VCaP (cell line): ENCODE measurements at regions not wholly inside any gene's neighbourhood (a gene's known extent, or its start where the extent isn't known, plus 50 kb on each side); places are given as distances from the start of the nearest gene placed in this dataset.

Experiments
- H3K27ac ChIP-seq: fragments of 450-650 bp; 2 replicates; pipeline ENCODE4 v1.5.1; 2017
- CTCF ChIP-seq: fragments of 450-650 bp; conservative IDR thresholded peaks from 2 replicates; pipeline ENCODE4 v1.5.1; 2017; ENCODE audit warnings: mild to moderate bottlenecking, moderate library complexity

- no peak for TF ChIP-seq CTCF
- no peak overlapping the region for H3K27ac ChIP-seq
These were observed 51.1 kb upstream of the IL21 start for GRCh38 chr4:122671919-122672490.

DNA sequence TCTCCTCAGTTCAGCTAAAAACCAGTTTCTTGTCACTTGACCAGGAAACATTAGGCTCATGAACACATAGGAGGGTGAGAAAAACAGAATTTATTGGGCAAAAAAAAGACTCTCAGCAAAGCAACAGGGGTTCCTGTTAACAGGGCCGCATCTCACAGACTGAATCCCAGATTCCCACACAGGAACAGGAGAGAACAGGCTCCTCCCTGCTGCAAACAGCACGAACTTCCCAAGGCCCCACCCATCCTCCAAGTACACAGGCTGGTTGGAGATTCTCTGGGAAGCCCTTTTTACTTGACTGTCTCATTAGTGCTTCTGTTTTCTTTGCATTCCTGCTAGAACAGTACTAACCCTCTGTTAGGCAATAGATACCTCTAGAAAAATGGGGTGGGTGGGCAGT is 52.4 kb upstream of the IL21 start:
- peak overlapping the region; percentile 33; the same call in 1 of the 2 replicates for H3K27ac ChIP-seq
- no peak for TF ChIP-seq CTCF

GRCh38 chr4:122674371-122674770 is 53.5 kb upstream of the IL21 start:
- no peak for TF ChIP-seq CTCF
- H3K27ac ChIP-seq, result peak overlapping the region; percentile 33; the same call in 1 of the 2 replicates

DNA sequence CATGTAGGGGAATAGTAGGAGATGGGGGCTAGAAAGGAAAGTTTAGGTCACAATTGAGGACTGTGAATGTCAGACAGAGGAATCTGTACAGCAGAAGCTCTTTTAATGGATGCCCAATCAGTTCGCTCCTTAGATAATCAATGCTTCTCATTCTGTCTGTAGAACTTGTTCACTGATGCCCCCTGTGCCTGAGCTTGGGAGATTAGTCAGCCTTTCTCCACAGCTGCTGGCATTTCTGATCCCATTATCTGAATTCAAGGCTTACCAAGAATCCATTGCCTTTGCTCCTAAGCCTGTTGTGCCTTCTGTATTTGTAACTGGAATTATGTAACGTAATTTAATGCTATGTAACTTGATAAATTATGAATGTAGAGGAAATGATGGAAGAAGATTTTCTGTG is 53.2 kb upstream of the BBS12 start:
- TF ChIP-seq CTCF, result no peak
- no peak overlapping the region for H3K27ac ChIP-seq

DNA sequence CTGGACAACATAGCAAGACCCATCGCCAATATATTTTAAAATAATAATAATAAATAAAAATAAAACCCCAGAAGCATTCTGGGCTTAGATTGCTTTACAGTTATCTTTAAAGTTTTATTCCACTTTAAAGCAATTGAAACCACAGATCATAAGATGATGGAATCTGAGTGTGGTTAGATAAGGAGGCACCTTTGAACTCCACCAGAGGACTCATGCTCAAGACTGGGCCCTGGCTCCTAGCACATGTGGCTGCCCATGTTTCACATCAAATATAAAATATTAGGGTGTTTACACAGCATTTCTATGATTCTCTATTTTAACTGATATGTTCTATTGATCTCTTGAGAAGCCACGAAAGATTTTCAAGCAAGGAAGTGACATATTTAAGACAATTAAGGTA is 52.6 kb upstream of the BBS12 start:
- no peak for TF ChIP-seq CTCF
- no peak overlapping the region for H3K27ac ChIP-seq

DNA sequence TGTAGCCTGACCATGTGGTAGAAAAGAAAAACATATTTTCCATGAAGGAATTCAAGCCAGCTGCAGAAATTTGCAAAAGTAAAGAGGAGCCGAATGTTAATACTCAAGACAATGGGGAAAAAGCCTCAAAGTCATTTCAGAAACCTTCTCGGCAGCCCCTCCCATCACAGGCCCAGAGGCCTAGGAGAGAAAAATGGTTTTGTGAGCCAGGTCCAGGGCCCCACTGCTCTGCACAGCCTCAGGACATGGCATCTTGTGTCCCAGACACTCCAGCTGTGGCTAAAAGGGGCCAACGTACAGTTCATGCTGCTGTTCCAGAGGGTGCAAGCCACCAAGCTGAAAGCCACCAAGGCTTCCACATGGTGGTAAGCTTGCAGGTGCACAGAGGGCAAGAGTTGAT is 50.9 kb upstream of the BBS12 start:
- no peak for TF ChIP-seq CTCF

More for the DNA sequence above, 50.9 kb upstream of the BBS12 start:
- no peak overlapping the region for H3K27ac ChIP-seq
